Mucosa of descending colon (tissue), 3 donors: ENCODE measurements at regions not wholly inside any gene's neighbourhood (a gene's known extent, or its start where the extent isn't known, plus 50 kb on each side); places are given as distances from the start of the nearest gene placed in this dataset.
"Not testable (repeated sequence)": the region's sequence is repeated elsewhere in the genome, so short reads cannot be mapped to it uniquely, and the experiment has no call there.

Source experiments
- ATAC-seq: fragments of 200-7000 bp; cut with Tn5 transposase; one replicate; pipeline ENCODE4 v1.9.1; 2020; ENCODE audit warnings: mild to moderate bottlenecking, moderate library complexity
- DNase-seq, 3 donors: peaks; one replicate each; pipeline ENCODE4 v3.0.0-alpha.2; 2020
- H3K36me3 ChIP-seq: fragments of 200-600 bp; one replicate; pipeline ENCODE4 v1.8.0; 2021; ENCODE audit warnings: low read depth, mild to moderate bottlenecking
- H3K4me1 ChIP-seq: fragments of 200-600 bp; one replicate; pipeline ENCODE4 v1.8.0; 2021; ENCODE audit warnings: low read depth, mild to moderate bottlenecking
- H3K4me3 ChIP-seq: fragments of 200-600 bp; one replicate; pipeline ENCODE4 v1.8.0; 2021; ENCODE audit warnings: mild to moderate bottlenecking
- H3K9me3 ChIP-seq: fragments of 200-600 bp; one replicate; pipeline ENCODE4 v1.8.0; 2021; ENCODE audit warnings: mild to moderate bottlenecking
- intact Hi-C, 2 donors: fragments of 100-400 bp; cut with DNase I in 1 of 2; cut with micrococcal nuclease in 1 of 2; formaldehyde crosslinking; loops; one replicate each; pipeline versions ENCODE4 v1.11.0 to v1.11.1; 2022; cut with DNase I, micrococcal nuclease
- TF ChIP-seq, protein P1 (sequence below): fragments of 200-600 bp; IDR thresholded peaks from one replicate; pipeline ENCODE4 v1.8.0; 2022; ENCODE audit warnings: antibody characterized with exemption, mild to moderate bottlenecking
- donor health status: DM: no; HTN: no; CAD: no; lungs with moderate emphysema.
- donor health status: DM: no; HTN: no; CAD: no.
- donor health status: DM: no; HTN: yes; CAD: no.

DNA sequence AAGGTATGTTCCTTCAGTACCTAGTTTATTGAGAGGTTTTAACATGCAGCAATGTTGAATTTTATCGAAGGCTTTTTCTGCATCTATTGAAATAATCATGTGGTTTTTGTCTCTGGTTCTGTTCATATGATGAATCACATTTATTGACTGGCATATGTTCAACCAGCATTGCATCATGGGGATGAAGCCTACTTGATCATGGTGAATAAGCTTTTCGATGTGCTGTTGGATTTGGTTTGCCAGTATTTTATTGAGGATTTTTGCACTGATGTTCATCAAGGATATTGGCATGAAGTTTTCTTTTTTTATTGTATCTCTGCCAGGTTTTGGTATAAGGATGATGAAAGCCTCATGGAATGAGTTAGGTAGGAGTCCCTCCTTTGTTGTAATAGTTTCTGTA is 204.0 kb upstream of the GNAI1 start:
- DNase-seq = no peak
- intact Hi-C loops = no loop called here
- H3K4me3 ChIP-seq = no peak overlapping the region
- H3K4me1 ChIP-seq = no peaks in the 10 kb centered on the region
- no peaks in the 10 kb centered on the region for H3K9me3 ChIP-seq
- ATAC-seq = no peak
- TF ChIP-seq, protein P1, sequence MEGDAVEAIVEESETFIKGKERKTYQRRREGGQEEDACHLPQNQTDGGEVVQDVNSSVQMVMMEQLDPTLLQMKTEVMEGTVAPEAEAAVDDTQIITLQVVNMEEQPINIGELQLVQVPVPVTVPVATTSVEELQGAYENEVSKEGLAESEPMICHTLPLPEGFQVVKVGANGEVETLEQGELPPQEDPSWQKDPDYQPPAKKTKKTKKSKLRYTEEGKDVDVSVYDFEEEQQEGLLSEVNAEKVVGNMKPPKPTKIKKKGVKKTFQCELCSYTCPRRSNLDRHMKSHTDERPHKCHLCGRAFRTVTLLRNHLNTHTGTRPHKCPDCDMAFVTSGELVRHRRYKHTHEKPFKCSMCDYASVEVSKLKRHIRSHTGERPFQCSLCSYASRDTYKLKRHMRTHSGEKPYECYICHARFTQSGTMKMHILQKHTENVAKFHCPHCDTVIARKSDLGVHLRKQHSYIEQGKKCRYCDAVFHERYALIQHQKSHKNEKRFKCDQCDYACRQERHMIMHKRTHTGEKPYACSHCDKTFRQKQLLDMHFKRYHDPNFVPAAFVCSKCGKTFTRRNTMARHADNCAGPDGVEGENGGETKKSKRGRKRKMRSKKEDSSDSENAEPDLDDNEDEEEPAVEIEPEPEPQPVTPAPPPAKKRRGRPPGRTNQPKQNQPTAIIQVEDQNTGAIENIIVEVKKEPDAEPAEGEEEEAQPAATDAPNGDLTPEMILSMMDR = no peak
- no peaks in the 10 kb centered on the region for H3K36me3 ChIP-seq

DNA sequence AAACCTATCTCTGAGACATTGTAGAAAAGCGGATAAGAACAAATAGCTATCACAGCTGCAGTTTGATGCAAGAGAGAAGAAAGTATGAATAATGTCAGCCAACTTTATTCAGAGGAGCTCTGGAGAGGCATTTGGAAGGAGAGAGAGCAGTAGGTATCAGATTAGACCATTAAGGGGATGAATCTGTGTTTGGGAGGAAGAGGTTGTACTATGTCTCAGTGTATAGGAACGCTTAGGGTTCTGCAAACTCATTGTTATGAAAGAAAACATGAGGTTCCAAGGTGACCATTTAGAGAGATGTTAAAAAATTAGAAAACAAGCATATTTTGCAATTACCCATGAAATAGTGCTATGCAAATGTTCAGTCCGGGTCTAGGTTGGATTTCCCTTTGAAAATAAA is 207.5 kb upstream of the GNAI1 start:
- ATAC-seq (no peak), DNase-seq (no peak)
- H3K4me3 ChIP-seq = no peak overlapping the region
- no peaks in the 10 kb centered on the region for H3K36me3 ChIP-seq
- no peaks in the 10 kb centered on the region for H3K9me3 ChIP-seq
- intact Hi-C loops = no loop called here
- TF ChIP-seq, protein P1 = no peak
- no peaks in the 10 kb centered on the region for H3K4me1 ChIP-seq

DNA sequence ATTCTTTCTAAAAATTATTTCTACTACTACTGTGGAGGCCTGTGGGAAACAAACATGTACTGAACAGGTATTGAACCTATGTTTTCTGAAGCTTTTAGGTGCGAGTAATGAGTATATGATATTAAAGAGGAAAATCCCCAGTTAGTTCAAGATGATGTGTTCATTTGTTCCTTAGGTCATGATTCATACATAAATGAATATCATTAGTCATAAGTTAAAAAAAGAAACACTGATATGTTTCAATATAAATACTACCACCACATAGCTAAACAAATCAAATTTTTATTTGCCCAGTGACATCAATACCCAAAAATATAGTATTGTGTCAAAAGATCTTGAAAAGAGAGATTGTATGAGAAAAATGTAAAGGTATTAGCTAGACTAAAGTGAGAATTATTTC is 210.7 kb upstream of the GNAI1 start:
- Histone ChIP-seq H3K4me3 (no peak overlapping the region), H3K36me3 (no peaks in the 10 kb centered on the region), H3K9me3 (no peaks in the 10 kb centered on the region), H3K4me1 (no peaks in the 10 kb centered on the region)
- ATAC-seq (no peak), DNase-seq (no peak)
- TF ChIP-seq, protein P1 = no peak
- intact Hi-C loops = no loop called here

DNA sequence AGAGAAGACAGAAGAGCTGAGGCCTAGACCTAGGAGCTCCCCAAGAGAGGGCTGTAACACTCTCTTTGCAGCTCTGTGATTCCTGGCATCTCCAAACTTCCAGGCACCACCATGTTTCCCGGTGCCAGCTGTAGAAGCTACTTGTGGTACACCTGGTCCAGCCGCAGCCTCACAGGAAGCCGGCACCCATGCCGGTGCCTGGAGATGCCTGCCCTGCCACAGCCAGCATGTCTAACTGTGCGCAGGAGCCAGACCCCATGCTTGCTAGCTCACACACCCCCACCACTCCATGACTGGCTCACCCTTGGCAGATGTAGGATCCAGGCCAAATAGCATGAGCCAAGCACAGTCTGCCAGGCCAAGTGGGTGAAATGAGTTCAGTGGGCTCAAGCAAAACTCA is 211.7 kb upstream of the GNAI1 start:
- intact Hi-C loops = no loop called here
- ATAC-seq (no peak), DNase-seq (no peak)

DNA sequence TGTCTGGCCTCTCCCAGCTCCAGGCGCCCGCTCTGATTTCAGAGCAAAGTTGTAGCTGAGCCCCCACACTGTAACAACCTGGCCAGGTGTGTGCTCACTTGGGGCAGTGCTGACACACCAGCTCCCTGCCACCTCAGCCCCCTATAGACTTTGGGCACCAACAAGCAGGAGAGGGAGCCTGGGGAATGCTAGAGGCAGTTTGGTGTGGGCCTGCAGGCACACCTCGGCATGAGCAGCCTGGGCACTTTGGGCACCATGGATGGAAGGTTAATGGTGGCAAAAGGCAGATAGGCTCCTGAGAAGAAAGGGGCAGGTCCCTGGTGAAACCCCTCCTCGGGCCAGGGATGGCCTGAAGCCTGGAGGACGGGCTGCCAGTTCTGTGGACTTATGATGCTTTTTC is 212.7 kb upstream of the GNAI1 start:
- Histone ChIP-seq H3K4me1 (no peaks in the 10 kb centered on the region), H3K4me3 (no peak overlapping the region), H3K9me3 (no peaks in the 10 kb centered on the region), H3K36me3 (no peaks in the 10 kb centered on the region)
- no peak for DNase-seq
- no peak for ATAC-seq
- intact Hi-C loops = no loop called here
- TF ChIP-seq, protein P1 = no peak

More for the DNA sequence above, 211.7 kb upstream of the GNAI1 start:
- Histone ChIP-seq H3K9me3 (no peaks in the 10 kb centered on the region), H3K4me3 (no peak overlapping the region), H3K4me1 (no peaks in the 10 kb centered on the region), H3K36me3 (no peaks in the 10 kb centered on the region)
- TF ChIP-seq, protein P1 = no peak

DNA sequence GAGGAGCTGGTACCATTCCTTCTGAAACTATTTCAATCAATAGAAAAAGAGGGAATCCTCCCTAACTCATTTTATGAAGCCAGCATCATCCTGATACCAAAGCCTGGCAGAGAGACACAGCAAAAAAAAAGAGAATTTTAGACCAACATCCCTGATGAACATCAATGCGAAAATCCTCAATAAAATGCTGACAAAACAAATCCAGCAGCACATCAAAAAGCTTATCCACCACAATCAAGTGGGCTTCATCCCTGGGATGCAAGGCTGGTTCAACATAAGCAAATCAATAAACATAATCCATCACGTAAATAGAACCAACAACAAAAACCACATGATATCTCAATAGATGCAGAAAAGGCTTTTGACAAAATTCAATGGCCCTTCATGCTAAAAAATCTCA is 216.0 kb upstream of the GNAI1 start:
- DNase-seq, H3K4me1 ChIP-seq, H3K9me3 ChIP-seq, H3K4me3 ChIP-seq, H3K36me3 ChIP-seq, ATAC-seq, intact Hi-C loops: not testable (repeated sequence)

DNA sequence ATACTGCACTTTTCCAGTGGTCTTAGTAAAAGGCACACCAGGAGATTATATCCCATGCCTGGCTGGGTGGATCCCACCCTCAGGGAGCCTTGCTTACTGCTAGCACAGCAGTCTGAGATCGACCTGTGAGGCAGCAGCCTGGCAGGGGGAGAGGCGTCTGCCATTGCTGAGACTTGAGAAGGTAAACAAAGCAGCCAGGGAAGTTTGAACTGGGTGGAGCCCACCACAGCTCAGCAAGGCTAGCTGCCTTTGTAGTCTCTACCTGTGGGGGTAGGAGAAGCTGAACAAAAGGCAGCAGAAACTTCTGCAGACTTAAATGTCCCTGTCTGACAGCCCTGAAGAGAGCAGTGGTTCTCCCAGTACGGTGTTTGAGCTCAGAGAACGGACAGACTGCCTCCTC is 219.3 kb upstream of the GNAI1 start:
- H3K36me3 ChIP-seq, H3K9me3 ChIP-seq, H3K4me3 ChIP-seq, ATAC-seq, H3K4me1 ChIP-seq, DNase-seq, intact Hi-C loops: not testable (repeated sequence)
